T-cell (primary cell): ENCODE measurements at regions not wholly inside any gene's neighbourhood (a gene's known extent, or its start where the extent isn't known, plus 50 kb on each side); places are given as distances from the start of the nearest gene placed in this dataset.

ENCODE experiments used
- ATAC-seq, 4 experiments: fragments of 200-7000 bp in 3 of 4; fragments of 150-1000 bp in 1 of 4; cut with Tn5 transposase; replicated peaks in 1 of 4; 1 replicate in 3 of 4; 2 replicates in 1 of 4; pipeline ENCODE4 v1.10.0; 2021; ENCODE audit warnings: moderate library complexity in 3 of 4, mild to moderate bottlenecking in 2 of 4, moderate number of reproducible peaks in 1 of 4
- CTCF ChIA-PET, 2 donors: fragments of 300-600 bp; sonication (Branson Sonifier 250); formaldehyde crosslinking; loops; one replicate each; lab custom pipeline; 2022; ENCODE audit warnings: antibody characterized with exemption in 2 of 2; lab: Charles Lee
- POLR2A ChIA-PET, 2 donors: fragments of 300-600 bp; sonication (Branson Sonifier 250); formaldehyde crosslinking; loops; one replicate each; lab custom pipeline; 2022; ENCODE audit warnings: antibody characterized with exemption in 2 of 2; lab: Charles Lee
- DNase-seq, 35 experiments: peaks; one replicate each; pipeline versions ENCODE4 v3.0.0 to v3.0.0-alpha.2; 2013 to 2023
- H3K27ac ChIP-seq: one replicate; pipeline ENCODE4 v1.5.1; 2013; ENCODE audit warnings: low read length
- H3K27me3 ChIP-seq, 2 experiments: replicated peaks in 1 of 2; 1 replicate in 1 of 2; 2 replicates in 1 of 2; pipeline versions ENCODE4 v1.6.1 to v1.7.0; 2013; ENCODE audit warnings: low read length in 1 of 2, mixed read lengths in 1 of 2; ENCODE audit not compliant: control insufficient read depth in 2 of 2, insufficient read depth in 2 of 2; ENCODE audit errors: extremely low read depth in 1 of 2
- H3K36me3 ChIP-seq, 2 donors: 1 replicate in 1 of 2; 2 replicates in 1 of 2; pipeline versions ENCODE4 v1.6.1 to v1.7.0; 2013; ENCODE audit warnings: low read length in 1 of 2; ENCODE audit not compliant: control insufficient read depth in 2 of 2, insufficient read depth in 1 of 2; ENCODE audit errors: extremely low read depth in 1 of 2
- H3K4me1 ChIP-seq, 2 experiments: 1 replicate in 1 of 2; 2 replicates in 1 of 2; pipeline versions ENCODE4 v1.6.1 to v1.7.0; 2013; ENCODE audit warnings: low read length in 2 of 2, mixed read lengths in 1 of 2; ENCODE audit not compliant: insufficient read depth in 2 of 2, control insufficient read depth in 1 of 2; ENCODE audit errors: extremely low read depth in 1 of 2
- H3K4me3 ChIP-seq, 2 donors: 1 replicate in 1 of 2; 2 replicates in 1 of 2; pipeline versions ENCODE4 v1.5.1 to v1.7.0; 2013; ENCODE audit warnings: mild to moderate bottlenecking in 2 of 2, low read length in 1 of 2, moderate library complexity in 1 of 2; ENCODE audit not compliant: control insufficient read depth in 1 of 2; ENCODE audit errors: extremely low read depth in 1 of 2
- H3K9me3 ChIP-seq: 2 replicates; pipeline ENCODE4 v1.7.0; 2013
- H3K27ac Mint-ChIP-seq, 2 donors: one replicate each; pipeline ENCODE4 v1.8.0; 2020 to 2021; ENCODE audit warnings: mild to moderate bottlenecking in 2 of 2, mixed read lengths in 2 of 2
- H3K27me3 Mint-ChIP-seq, 2 donors: one replicate each; pipeline ENCODE4 v1.8.0; 2021 to 2022; ENCODE audit warnings: mixed read lengths in 2 of 2
- H3K36me3 Mint-ChIP-seq: one replicate; pipeline ENCODE4 v1.8.0; 2021; ENCODE audit warnings: mixed read lengths
- H3K4me1 Mint-ChIP-seq, 3 donors: one replicate each; pipeline ENCODE4 v1.8.0; 2020 to 2022; ENCODE audit warnings: mixed read lengths in 3 of 3, mild to moderate bottlenecking in 1 of 3
- H3K4me3 Mint-ChIP-seq, 3 donors: one replicate each; pipeline ENCODE4 v1.8.0; 2020 to 2022; ENCODE audit warnings: mild to moderate bottlenecking in 3 of 3, mixed read lengths in 3 of 3, moderate library complexity in 3 of 3
- H3K9me3 Mint-ChIP-seq, 3 donors: one replicate each; pipeline ENCODE4 v1.8.0; 2020 to 2022; ENCODE audit warnings: mixed read lengths in 3 of 3
- WGBS: methylation state at CpG from one replicate; pipeline ENCODE4 v1.1.5; 2013; ENCODE audit warnings: missing lambda C conversion rate; ENCODE audit not compliant: insufficient coverage; 5-methylcytosine and 5-hydroxymethylcytosine counted together

GRCh38 chrX:127519323-127519722 lies 532.9 kb downstream of the ACTRT1 start:
- no peak overlapping the region for H3K4me3 ChIP-seq
- H3K27me3 Mint-ChIP-seq, result no peaks in the 10 kb centered on the region
- no peaks in the 10 kb centered on the region for H3K36me3 ChIP-seq
- ChIA-PET CTCF (no interaction called here), POLR2A (no interaction called here)
- ATAC-seq (no peak), DNase-seq (no peak)
- H3K27me3 ChIP-seq, result no peaks in the 10 kb centered on the region
- H3K27ac Mint-ChIP-seq, result no peak overlapping the region
- H3K4me3 Mint-ChIP-seq, result no peak overlapping the region
- no peaks in the 10 kb centered on the region for H3K36me3 Mint-ChIP-seq
- 88% methylated on average over 3 of the region's 4 CpGs for WGBS
- H3K9me3 ChIP-seq, result no peaks in the 10 kb centered on the region
- no peaks in the 10 kb centered on the region for H3K4me1 ChIP-seq
- peaks cover 0 to 8% (median 6%) of the 10 kb centered on the region in 3 donors for H3K9me3 Mint-ChIP-seq
- no peak overlapping the region for H3K27ac ChIP-seq
- H3K4me1 Mint-ChIP-seq, result no peaks in the 10 kb centered on the region

- H3K9me3 ChIP-seq, result no peaks in the 10 kb centered on the region
Measured at GRCh38 chrX:127490000-127490399, 562.2 kb downstream of the ACTRT1 start.

GRCh38 chrX:127466211-127466610 lies 586.0 kb downstream of the ACTRT1 start:
- no peak overlapping the region for H3K27ac ChIP-seq
- ChIA-PET POLR2A (no interaction called here), CTCF (no interaction called here)
- ATAC-seq (no peak), DNase-seq (no peak)
- no peak overlapping the region for H3K4me3 Mint-ChIP-seq
- no peaks in the 10 kb centered on the region for H3K4me1 ChIP-seq
- H3K4me1 Mint-ChIP-seq, result no peaks in the 10 kb centered on the region
- H3K27me3 ChIP-seq, result no peaks in the 10 kb centered on the region
- no peaks in the 10 kb centered on the region for H3K9me3 Mint-ChIP-seq
- peaks cover 0 to 3% of the 10 kb centered on the region in 2 donors for H3K27me3 Mint-ChIP-seq
- H3K9me3 ChIP-seq, result no peaks in the 10 kb centered on the region
- no peak overlapping the region for H3K27ac Mint-ChIP-seq
- no peak overlapping the region for H3K4me3 ChIP-seq
- no peaks in the 10 kb centered on the region for H3K36me3 Mint-ChIP-seq
- H3K36me3 ChIP-seq, result no peaks in the 10 kb centered on the region

More at GRCh38 chrX:127490000-127490399, 562.2 kb downstream of the ACTRT1 start:
- Mint-ChIP-seq H3K4me3 (no peak overlapping the region), H3K4me1 (no peaks in the 10 kb centered on the region), H3K9me3 (peaks cover 9 to 14% (median 9%) of the 10 kb centered on the region in 3 donors), H3K27ac (no peak overlapping the region), H3K27me3 (no peaks in the 10 kb centered on the region), H3K36me3 (no peaks in the 10 kb centered on the region)
- Histone ChIP-seq H3K27ac (no peak overlapping the region), H3K27me3 (no peaks in the 10 kb centered on the region), H3K4me1 (no peaks in the 10 kb centered on the region), H3K4me3 (no peak overlapping the region), H3K36me3 (no peaks in the 10 kb centered on the region)
- POLR2A ChIA-PET, result no interaction called here
- no CpG with 5 or more reads among the region's 1 CpG for WGBS
- no peak for DNase-seq
- CTCF ChIA-PET, result no interaction called here
- no peak for ATAC-seq

DNA sequence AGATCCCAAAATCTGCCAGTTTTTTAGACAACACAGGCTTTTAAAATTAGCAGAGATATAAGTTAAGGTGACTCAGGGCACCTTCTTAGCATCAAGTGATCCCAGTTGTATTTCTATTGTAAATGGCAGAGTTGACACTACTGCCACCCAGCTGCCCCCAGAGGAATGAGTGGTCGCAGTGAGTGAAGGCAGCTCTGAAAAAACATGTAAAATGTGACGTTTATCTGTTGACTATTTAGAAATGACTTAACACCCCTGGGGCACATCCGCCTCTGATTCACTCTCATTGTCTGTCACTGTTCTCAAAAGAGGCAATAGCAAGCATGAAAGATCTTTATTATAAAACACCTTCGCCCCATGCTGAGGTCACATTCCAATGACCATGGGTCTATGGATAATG lies 592.4 kb downstream of the ACTRT1 start:
- Histone ChIP-seq H3K27me3 (no peaks in the 10 kb centered on the region), H3K4me3 (no peak overlapping the region), H3K4me1 (no peaks in the 10 kb centered on the region), H3K36me3 (no peaks in the 10 kb centered on the region), H3K9me3 (no peaks in the 10 kb centered on the region), H3K27ac (no peak overlapping the region)
- Mint-ChIP-seq H3K36me3 (no peaks in the 10 kb centered on the region), H3K27ac (no peak overlapping the region), H3K4me3 (no peak overlapping the region), H3K4me1 (no peaks in the 10 kb centered on the region), H3K27me3 (peaks cover 0 to 3% of the 10 kb centered on the region in 2 donors), H3K9me3 (no peaks in the 10 kb centered on the region)
- whole genome bisulfite sequencing, result no CpG with 5 or more reads among the region's 4 CpGs
- ChIA-PET CTCF (no interaction called here), POLR2A (no interaction called here)
- DNase-seq, result no peak
- ATAC-seq, result no peak

GRCh38 chrX:127457161-127457560 lies 595.0 kb downstream of the ACTRT1 start:
- no peak for ATAC-seq
- no peak overlapping the region for H3K4me3 ChIP-seq
- no peaks in the 10 kb centered on the region for H3K36me3 Mint-ChIP-seq
- H3K9me3 ChIP-seq, result no peaks in the 10 kb centered on the region
- H3K4me1 Mint-ChIP-seq, result no peaks in the 10 kb centered on the region
- H3K27ac ChIP-seq, result no peak overlapping the region
- no peak overlapping the region for H3K4me3 Mint-ChIP-seq
- H3K27ac Mint-ChIP-seq, result no peak overlapping the region
- ChIA-PET CTCF (no interaction called here), POLR2A (no interaction called here)
- DNase-seq, result no peak
- H3K27me3 Mint-ChIP-seq, result no peaks in the 10 kb centered on the region
- H3K36me3 ChIP-seq, result no peaks in the 10 kb centered on the region
- H3K9me3 Mint-ChIP-seq, result no peaks in the 10 kb centered on the region
- H3K27me3 ChIP-seq, result no peaks in the 10 kb centered on the region
- no peaks in the 10 kb centered on the region for H3K4me1 ChIP-seq

- ATAC-seq (no peak), DNase-seq (no peak)
- H3K4me3 ChIP-seq, result no peak overlapping the region
- no peaks in the 10 kb centered on the region for H3K4me1 Mint-ChIP-seq
- H3K4me3 Mint-ChIP-seq, result no peak overlapping the region
- H3K36me3 Mint-ChIP-seq, result no peaks in the 10 kb centered on the region
- H3K27ac ChIP-seq, result no peak overlapping the region
- H3K9me3 ChIP-seq, result no peaks in the 10 kb centered on the region
- H3K27me3 Mint-ChIP-seq, result peaks cover 0 to 5% of the 10 kb centered on the region in 2 donors
- no CpG with 5 or more reads among the region's 2 CpGs for WGBS
- no peaks in the 10 kb centered on the region for H3K9me3 Mint-ChIP-seq
- no peak overlapping the region for H3K27ac Mint-ChIP-seq
- H3K27me3 ChIP-seq, result no peaks in the 10 kb centered on the region
- no peaks in the 10 kb centered on the region for H3K4me1 ChIP-seq
- ChIA-PET POLR2A (no interaction called here), CTCF (no interaction called here)
- no peaks in the 10 kb centered on the region for H3K36me3 ChIP-seq
Measured at GRCh38 chrX:127439676-127440075, 612.5 kb downstream of the ACTRT1 start.

DNA sequence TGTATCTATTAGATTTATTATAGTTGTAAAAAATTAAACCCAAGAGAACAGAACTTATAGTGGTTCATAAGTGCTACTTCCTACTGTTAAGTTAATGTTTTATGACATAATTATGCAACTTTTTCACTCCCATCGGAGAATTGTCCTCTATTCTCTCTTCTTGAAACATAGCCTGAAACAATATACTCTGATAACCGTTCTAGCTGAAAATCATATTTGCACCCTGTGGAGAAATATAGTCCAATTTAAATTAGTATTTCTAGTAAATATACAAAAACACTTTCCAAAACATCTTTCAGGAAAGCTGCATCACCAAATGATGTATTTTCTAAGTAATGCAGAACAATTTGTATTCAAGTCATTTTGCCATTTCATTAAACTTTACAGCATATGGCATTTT lies 586.4 kb downstream of the PRR32 start:
- H3K4me3 ChIP-seq, result no peak overlapping the region
- no peak overlapping the region for H3K27ac Mint-ChIP-seq
- WGBS, result no CpG with 5 or more reads among the region's 2 CpGs
- H3K27me3 ChIP-seq, result no peaks in the 10 kb centered on the region
- ChIA-PET CTCF (no interaction called here), POLR2A (no interaction called here)
- H3K4me1 ChIP-seq, result no peaks in the 10 kb centered on the region
- H3K9me3 ChIP-seq, result no peaks in the 10 kb centered on the region
- no peak overlapping the region for H3K4me3 Mint-ChIP-seq
- H3K36me3 Mint-ChIP-seq, result no peaks in the 10 kb centered on the region
- H3K9me3 Mint-ChIP-seq, result no peaks in the 10 kb centered on the region
- H3K36me3 ChIP-seq, result no peaks in the 10 kb centered on the region
- H3K27me3 Mint-ChIP-seq, result no peaks in the 10 kb centered on the region
- ATAC-seq (no peak), DNase-seq (no peak)
- H3K27ac ChIP-seq, result no peak overlapping the region
- no peaks in the 10 kb centered on the region for H3K4me1 Mint-ChIP-seq
